Activated T-cell treated with anti-CD3 and anti-CD28 coated beads for 1 hour (primary cell): ENCODE measurements at regions not wholly inside any gene's neighbourhood (a gene's known extent, or its start where the extent isn't known, plus 50 kb on each side); places are given as distances from the start of the nearest gene placed in this dataset.
"Not testable (repeated sequence)": the region's sequence is repeated elsewhere in the genome, so short reads cannot be mapped to it uniquely, and the experiment has no call there.

Experiments
- DNase-seq: peaks from one replicate; pipeline ENCODE4 v3.0.0-alpha.2; 2020; ENCODE audit warnings: low read depth

- DNase-seq: no peak
Observed at GRCh38 chr22:22977479-22978200, 90.0 kb downstream of the IGLL5 start.

- no peak for DNase-seq
Observed at GRCh38 chr22:22978637-22979036, 91.0 kb downstream of the IGLL5 start.

GRCh38 chr22:22979121-22979724 lies 91.1 kb upstream of the GNAZ start:
- DNase-seq: no peak

- DNase-seq: no peak
Observed at GRCh38 chr22:22979954-22980353, 90.4 kb upstream of the GNAZ start.

DNA sequence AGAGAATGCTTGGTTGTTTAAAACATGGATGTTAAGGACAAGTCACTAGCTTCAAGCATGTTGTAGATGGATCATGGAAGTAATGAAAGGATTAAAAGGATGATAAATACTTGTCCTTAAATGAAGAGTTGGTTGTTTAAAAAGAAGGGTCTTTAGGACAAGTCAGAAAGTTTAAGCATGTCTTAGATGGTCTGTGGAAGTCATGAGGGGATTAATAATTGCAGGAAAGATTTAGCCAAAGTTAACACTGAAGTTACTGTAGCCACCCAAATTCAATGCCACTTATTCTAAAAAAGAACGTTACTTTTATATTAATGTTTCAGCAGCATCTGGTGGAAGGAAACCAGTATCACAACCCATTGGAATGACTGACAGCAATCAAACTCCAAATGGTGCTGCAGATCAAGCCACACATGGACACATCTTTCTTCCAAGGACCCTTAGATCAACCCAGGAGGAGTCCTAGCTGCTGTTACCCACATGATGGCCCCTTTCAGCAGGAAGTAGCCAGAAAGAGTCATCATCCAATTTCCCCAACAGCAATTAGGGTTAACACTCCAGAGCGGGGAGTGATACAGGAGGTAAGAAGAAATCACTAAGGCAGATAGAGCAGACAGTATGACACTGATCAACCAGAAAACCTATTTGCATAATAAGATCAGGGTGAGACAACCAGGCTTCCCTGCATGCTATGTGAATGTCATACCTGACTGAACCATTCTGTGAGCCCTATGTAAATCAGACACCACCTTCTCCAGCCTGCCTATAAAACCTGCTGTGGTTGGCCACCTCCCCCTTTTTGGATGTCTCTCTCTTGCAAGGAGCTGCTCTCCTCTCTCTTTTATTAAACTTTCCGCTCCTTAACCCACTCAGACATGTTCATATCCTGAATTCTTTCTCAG lies 88.4 kb upstream of the GNAZ start:
- no peak for DNase-seq

GRCh38 chr22:22982616-22983015 lies 87.7 kb upstream of the GNAZ start:
- DNase-seq: no peak

DNA sequence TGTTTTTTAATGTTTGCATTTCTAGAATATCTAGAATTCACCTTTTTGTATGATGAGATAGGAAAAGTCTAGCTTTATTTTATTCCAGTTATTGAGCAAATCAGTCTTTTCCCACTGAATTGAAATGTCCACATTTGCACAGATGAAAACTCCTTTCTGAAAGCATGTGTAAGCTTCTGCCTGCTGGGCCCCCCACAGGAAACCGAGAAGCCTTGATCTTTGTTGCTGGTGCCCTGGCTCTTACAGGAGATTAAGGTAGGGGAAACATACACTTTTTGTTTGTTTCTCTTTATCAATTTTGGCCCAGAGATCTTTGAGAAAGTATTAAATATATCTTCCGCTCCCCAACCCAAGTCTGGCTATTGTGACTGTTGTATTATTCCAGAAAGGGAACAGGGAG lies 87.2 kb upstream of the GNAZ start:
- no peak for DNase-seq

GRCh38 chr22:22983816-22984215 lies 86.5 kb upstream of the GNAZ start:
- no peak for DNase-seq

- no peak for DNase-seq
Observed at GRCh38 chr22:22984967-22985366, 85.4 kb upstream of the GNAZ start.

DNA sequence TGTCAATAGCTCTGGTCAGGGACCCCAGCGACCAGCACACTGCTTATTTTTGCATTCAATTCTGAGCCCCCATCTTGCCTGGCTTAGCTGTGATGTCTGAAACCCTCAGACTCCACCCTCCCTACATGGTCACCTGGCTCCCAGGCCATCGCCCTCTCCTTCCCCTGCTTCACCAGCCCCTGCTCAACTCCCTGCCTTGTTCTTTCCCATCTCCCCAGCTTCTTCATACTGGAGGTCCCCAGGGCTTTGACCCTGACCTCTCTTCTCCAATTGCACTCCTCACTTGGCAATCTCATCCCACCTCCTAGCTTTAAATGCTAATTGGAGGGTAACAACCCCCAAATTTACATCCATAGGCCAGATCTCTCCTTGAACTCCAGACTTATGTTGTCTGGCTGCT lies 84.3 kb upstream of the GNAZ start:
- no peak for DNase-seq

DNA sequence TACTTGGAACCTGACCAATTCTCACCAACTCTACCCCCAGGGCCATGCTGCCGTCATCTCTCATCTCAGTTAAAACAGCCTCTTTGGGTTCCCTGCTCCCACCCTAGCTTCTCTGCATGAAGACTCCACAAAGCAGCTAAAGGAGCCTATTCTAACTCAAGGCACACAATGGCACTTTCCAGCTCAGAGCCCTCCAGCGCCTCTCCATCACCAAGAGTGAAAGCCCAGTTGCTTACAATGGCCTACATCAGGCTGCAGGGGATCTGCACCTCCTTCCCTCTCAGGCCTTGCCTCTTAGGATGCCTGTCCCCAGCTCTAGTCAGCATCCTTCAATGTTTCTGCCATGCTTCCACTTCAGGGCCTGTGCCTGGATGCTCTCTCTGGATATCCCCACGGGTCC lies 83.7 kb upstream of the GNAZ start:
- DNase-seq: no peak

DNA sequence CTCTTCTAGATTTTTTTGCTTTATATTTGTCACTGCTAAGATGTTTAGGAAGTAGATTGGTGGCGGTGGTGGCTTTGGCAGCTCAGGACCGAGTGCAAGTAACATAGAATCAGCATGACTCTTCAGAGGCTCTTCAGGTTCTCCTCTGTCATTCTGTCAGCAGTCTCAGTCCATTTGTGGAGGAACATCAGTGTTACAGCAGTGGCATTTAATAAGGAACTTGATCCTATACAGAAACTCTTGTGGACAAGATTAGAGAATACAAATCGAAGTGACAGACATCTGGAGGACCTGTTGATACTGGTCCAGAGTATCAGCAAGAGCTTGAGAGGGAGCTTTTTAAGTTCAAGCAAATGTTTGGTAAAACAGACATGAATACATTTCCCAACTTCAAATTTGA lies 82.2 kb upstream of the GNAZ start:
- no peak for DNase-seq

DNA sequence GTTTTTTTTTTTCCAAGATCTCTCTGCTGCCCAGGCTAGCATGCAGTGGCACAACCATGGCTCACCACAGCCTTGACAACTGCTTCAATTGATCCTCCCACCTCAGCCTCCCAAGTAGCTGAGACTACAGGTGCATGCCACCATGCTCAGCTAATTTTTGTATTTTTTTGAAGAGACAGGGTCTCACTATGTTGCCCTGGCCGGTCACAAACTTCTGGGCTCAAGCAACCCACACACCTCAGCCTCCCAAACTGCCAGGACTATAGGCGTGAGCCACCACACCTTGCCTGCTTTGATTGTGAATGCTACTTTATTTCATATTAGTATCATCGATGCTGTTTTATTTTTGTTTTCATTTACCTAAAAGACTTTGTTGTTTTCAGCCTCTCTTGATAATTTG lies 81.5 kb upstream of the GNAZ start:
- DNase-seq: no peak

GRCh38 chr22:22989856-22990255 lies 80.5 kb upstream of the GNAZ start:
- DNase-seq: no peak

- not testable (repeated sequence) for DNase-seq
Observed at GRCh38 chr22:22990711-22991505, 79.4 kb upstream of the GNAZ start.

DNA sequence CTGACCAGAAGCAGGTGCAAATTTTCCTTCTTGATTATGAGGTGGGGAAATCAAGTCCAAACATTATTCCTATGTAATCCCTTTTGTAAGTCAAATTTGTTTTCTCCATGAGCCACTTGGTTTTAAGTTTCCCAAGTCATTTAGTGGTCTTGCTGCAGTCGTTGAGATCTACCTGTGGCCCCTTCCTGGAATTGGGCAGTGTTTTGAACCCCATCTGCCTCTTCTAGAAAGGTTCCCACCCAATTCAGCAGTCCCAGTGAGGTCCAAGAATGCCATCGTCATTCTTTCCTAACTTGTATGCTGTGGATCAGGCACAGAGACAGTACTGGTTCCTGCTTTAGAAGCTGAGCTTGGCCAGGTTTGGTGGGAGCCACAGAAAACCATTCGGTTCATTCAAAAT lies 77.8 kb upstream of the GNAZ start:
- no peak for DNase-seq

GRCh38 chr22:22993184-22993583 lies 77.1 kb upstream of the GNAZ start:
- DNase-seq: no peak

DNA sequence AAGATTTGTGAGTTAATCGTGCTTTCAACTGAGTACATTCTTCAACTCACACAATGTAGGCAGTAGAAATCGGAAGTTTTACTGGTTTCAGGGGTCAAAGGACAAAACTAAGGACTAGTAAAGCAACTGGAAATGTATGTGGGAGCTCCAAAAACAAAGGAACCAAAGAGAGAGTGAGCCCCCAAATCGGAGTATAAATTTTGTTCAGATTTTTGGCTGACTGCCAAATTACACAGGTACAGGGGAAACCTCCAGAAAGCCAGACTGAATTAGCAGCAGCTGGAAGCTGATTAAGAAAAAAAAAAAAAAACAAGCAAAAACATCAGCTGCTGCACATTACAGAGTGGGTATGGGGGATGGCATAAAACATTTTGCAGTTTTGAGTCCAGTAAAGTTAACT lies 75.2 kb upstream of the GNAZ start:
- DNase-seq: no peak

DNA sequence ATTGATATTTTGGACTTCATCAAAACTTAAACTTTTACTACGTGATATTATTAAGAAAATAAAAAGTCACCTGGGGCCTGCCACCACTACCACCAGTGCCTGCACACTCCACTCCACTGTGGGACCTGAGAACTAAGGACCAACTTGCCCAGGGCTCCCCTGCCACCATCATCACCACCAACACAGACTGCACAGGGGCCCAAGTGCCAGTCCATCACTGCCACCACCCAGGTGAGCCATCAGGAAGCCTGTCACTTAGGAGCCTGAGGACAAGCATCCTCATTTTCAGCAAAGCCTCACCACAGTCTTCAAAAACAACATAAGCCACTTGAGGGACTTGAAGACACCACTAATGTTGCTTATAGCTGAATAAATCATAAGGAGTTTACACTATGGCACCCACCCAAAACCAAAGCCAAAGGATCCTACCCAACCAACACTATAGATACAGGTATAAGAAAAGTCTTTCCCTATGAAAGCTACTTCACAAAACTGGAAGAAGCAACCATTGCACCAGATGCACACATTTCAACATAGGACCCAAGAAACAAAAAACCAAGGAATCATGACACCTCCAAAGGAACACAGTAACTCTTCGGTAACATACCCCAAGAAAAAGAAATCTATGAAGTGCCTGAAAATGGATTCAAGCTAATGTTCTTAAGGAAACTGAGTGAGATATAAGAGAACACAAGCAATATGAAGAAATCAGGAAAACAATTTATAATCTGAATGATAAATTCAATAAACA lies 73.6 kb upstream of the GNAZ start:
- DNase-seq: no peak

DNA sequence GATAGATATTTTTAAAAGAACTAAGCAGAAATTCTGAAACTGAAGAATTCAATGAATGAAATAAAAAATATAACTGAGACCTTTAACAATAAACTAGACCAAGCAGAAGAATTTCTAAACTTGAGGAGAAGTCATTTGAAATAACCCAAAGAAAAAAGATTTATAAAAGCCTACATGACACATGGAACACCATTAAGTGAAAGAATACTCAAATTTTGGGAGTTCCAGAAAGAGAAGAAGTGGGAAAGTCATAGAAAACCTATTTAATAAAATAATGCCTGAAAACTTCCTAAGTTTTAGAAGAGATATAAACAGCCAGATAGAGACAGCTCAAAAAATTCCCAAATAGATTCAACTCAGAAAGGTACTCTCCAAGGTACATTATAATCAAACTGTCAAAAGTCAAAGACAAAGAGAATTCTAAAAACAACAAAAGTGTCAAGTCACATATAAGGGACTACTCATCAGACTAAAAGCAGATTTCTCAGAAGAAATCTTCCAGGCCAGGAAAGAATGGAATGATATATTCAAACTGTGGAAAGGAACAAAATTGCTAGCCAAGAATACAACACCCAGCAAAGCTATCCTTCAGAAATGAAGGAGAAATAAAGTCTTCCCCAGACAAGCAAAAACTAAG lies 72.9 kb upstream of the GNAZ start:
- DNase-seq: no peak

GRCh38 chr22:22997988-22998387 lies 72.3 kb upstream of the GNAZ start:
- DNase-seq: no peak
